ENCODE measurements at regions not wholly inside any gene's neighbourhood (a gene's known extent, or its start where the extent isn't known, plus 50 kb on each side); places are given as distances from the start of the nearest gene placed in this dataset.
A peak's percentile ranks its signal among the peaks of the same experiment; 100 is the strongest.

DNA sequence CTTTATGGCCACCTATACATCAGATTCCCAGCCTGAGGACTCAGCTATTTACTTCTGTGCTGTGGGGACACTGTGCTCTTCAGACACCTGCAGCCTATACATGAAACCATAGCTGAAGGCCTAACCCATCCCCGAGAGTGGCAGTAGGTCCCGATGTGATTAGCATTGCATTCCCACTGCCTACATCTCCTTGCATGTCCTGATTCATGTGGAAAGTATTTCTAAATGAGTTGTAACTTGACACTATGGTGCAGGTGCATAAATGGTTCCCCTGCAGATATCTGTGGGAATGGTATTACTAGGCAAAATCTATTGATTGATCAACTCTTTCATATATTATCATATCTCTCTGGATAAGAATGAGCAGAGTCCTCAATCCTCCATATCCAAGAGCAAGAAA is 433.5 kb downstream of the DAD1 start:
- TF ChIP-seq CTCF (optimal IDR thresholded peaks at IDR 0.05 in 1 of 3, IDR thresholded peaks at IDR 0.05 in 1 of 3, conservative IDR thresholded peaks at IDR 0.05 in 1 of 3; ENCODE audit: extremely low read depth in 1 of 3, insufficient read depth in 2 of 3, low read length in 3 of 3) (no peak), EZH2 (IDR thresholded peaks at IDR 0.05; ENCODE audit: low read length) (no peak)
- Histone ChIP-seq H3K9me3 (ENCODE audit: control insufficient read depth, low read depth, low read length) (no peaks in the 10 kb centered on the region), H3K4me1 (ENCODE audit: control insufficient read depth, extremely low read depth, insufficient read depth, low read length) (peaks cover 44% of the 10 kb centered on the region), H3K79me2 (ENCODE audit: control insufficient read depth, insufficient read depth, low read length) (no peaks in the 10 kb centered on the region), H4K20me1 (ENCODE audit: control insufficient read depth, extremely low read depth, insufficient read depth, low read length) (no peaks in the 10 kb centered on the region), H3K4me2 (ENCODE audit: control insufficient read depth, extremely low read depth, insufficient read depth, low read depth, low read length) (no peak overlapping the region), H3K9ac (ENCODE audit: control insufficient read depth, extremely low read depth, insufficient read depth, low read length) (no peak overlapping the region), H3K9me1 (ENCODE audit: control insufficient read depth, extremely low read depth, insufficient read depth, low read length) (no peaks in the 10 kb centered on the region), H3K27ac (ENCODE audit: control insufficient read depth, insufficient read depth, low read length) (no peak overlapping the region), H3K27me3 (ENCODE audit: control insufficient read depth, extremely low read depth, insufficient read depth, low read length) (no peaks in the 10 kb centered on the region), H3K36me3 (ENCODE audit: control insufficient read depth in 2 of 2, extremely low read depth in 1 of 2, insufficient read depth in 2 of 2, low read length in 2 of 2) (no peaks in the 10 kb centered on the region), H2AFZ (ENCODE audit: control insufficient read depth, low read length) (peak overlapping the region; percentile 15), H3K4me3 (ENCODE audit: control insufficient read depth in 2 of 3, extremely low read depth in 1 of 3, insufficient read depth in 2 of 3, low read depth in 1 of 3, low read length in 3 of 3) (no peak overlapping the region)
- FAIRE-seq: peak; percentile 71
- no peak for DNase-seq (ENCODE audit: low read depth, low spot score)
- dilution Hi-C loops (cut with MboI; ENCODE audit: extremely low pct_ligation_motif_present, low sequenced_read_pairs): no loop called here

DNA sequence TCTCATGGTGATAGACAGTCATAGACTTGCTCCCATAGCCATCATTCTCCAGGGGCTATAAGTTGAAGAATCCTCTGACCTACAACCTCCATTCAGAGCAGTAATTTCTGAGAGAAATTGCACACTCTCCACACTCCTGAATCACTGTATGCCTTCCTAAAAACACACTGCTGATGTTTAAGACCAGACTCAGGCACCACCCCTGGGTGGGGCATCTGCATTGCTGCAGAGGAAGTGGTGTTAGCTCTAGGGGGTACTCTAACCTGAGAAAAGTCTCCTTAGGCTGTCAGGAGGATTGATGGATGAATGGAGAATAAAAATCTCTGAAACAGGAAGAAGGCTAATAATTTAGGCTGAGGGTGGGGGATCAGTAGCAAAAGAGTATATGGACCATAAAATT is 436.1 kb downstream of the DAD1 start:
- TF ChIP-seq CTCF (optimal IDR thresholded peaks at IDR 0.05 in 1 of 3, IDR thresholded peaks at IDR 0.05 in 1 of 3, conservative IDR thresholded peaks at IDR 0.05 in 1 of 3; ENCODE audit: extremely low read depth in 1 of 3, insufficient read depth in 2 of 3, low read length in 3 of 3): no peak
- no peak for TF ChIP-seq EZH2 (IDR thresholded peaks at IDR 0.05; ENCODE audit: low read length)
- no peak overlapping the region for H3K27ac ChIP-seq (ENCODE audit: control insufficient read depth, insufficient read depth, low read length)
- H2AFZ ChIP-seq (ENCODE audit: control insufficient read depth, low read length): peak overlapping the region; percentile 14
- no peak overlapping the region for H3K9ac ChIP-seq (ENCODE audit: control insufficient read depth, extremely low read depth, insufficient read depth, low read length)
- no peaks in the 10 kb centered on the region for H3K9me3 ChIP-seq (ENCODE audit: control insufficient read depth, low read depth, low read length)
- no peaks in the 10 kb centered on the region for H4K20me1 ChIP-seq (ENCODE audit: control insufficient read depth, extremely low read depth, insufficient read depth, low read length)
- FAIRE-seq (no peak), DNase-seq (ENCODE audit: low read depth, low spot score) (no peak)
- H3K4me3 ChIP-seq (ENCODE audit: control insufficient read depth in 2 of 3, extremely low read depth in 1 of 3, insufficient read depth in 2 of 3, low read depth in 1 of 3, low read length in 3 of 3): no peak overlapping the region
- H3K4me1 ChIP-seq (ENCODE audit: control insufficient read depth, extremely low read depth, insufficient read depth, low read length): peaks cover 18% of the 10 kb centered on the region
- H3K9me1 ChIP-seq (ENCODE audit: control insufficient read depth, extremely low read depth, insufficient read depth, low read length): no peaks in the 10 kb centered on the region
- no peaks in the 10 kb centered on the region for H3K79me2 ChIP-seq (ENCODE audit: control insufficient read depth, insufficient read depth, low read length)
- no peaks in the 10 kb centered on the region for H3K27me3 ChIP-seq (ENCODE audit: control insufficient read depth, extremely low read depth, insufficient read depth, low read length)
- dilution Hi-C loops (cut with MboI; ENCODE audit: extremely low pct_ligation_motif_present, low sequenced_read_pairs): no loop called here
- peak overlapping the region; percentile 12 for H3K4me2 ChIP-seq (ENCODE audit: control insufficient read depth, extremely low read depth, insufficient read depth, low read depth, low read length)
- H3K36me3 ChIP-seq (ENCODE audit: control insufficient read depth in 2 of 2, extremely low read depth in 1 of 2, insufficient read depth in 2 of 2, low read length in 2 of 2): no peaks in the 10 kb centered on the region
